A673 (cell line): ENCODE measurements at regions not wholly inside any gene's neighbourhood (a gene's known extent, or its start where the extent isn't known, plus 50 kb on each side); places are given as distances from the start of the nearest gene placed in this dataset.

Source experiments
- BruUV-seq: library from RNA; stranded (reverse); fragments of 400-500 nt; replicated peaks from 2 replicates; lab custom pipeline; 2021; lab: Mats Ljungman, UMichigan
- CTCF ChIA-PET: fragments of 300-600 bp; sonication (Branson Sonifier 250); formaldehyde crosslinking; loops from one replicate; lab custom pipeline; 2022; ENCODE audit warnings: antibody characterized with exemption; lab: Charles Lee
- POLR2A ChIA-PET: fragments of 300-600 bp; sonication (Branson Sonifier 250); formaldehyde crosslinking; loops from one replicate; lab custom pipeline; 2022; ENCODE audit warnings: antibody characterized with exemption; ENCODE audit not compliant: low non-redundant PET; lab: Charles Lee
- DNase-seq: peaks from one replicate; pipeline ENCODE4 v3.0.0-alpha.2; 2015; ENCODE audit warnings: low spot score
- H3K27ac ChIP-seq: fragments of 200-600 bp; sonication (generic); 2 replicates; pipeline ENCODE4 v1.5.1; 2016; ENCODE audit warnings: mixed run types, low read depth, mild to moderate bottlenecking, mixed read lengths, antibody characterized with exemption, low read length; ENCODE audit not compliant: poor library complexity, severe bottlenecking
- H3K27me3 ChIP-seq: fragments of 200-600 bp; sonication (generic); replicated peaks from 2 replicates; pipeline ENCODE4 v1.6.1; 2017; ENCODE audit warnings: mixed run types, low read depth, mild to moderate bottlenecking, mixed read lengths, antibody characterized with exemption, low read length; ENCODE audit not compliant: insufficient read depth, poor library complexity
- H3K36me3 ChIP-seq: fragments of 200-600 bp; sonication (generic); 2 replicates; pipeline ENCODE4 v1.6.1; 2016; ENCODE audit warnings: mixed run types, mild to moderate bottlenecking, mixed read lengths, antibody characterized with exemption, low read length; ENCODE audit not compliant: insufficient read depth, poor library complexity, severe bottlenecking
- H3K4me1 ChIP-seq: fragments of 200-600 bp; sonication (generic); 2 replicates; pipeline ENCODE4 v1.6.1; 2017; ENCODE audit warnings: mixed run types, mild to moderate bottlenecking, mixed read lengths, antibody characterized with exemption, low read length; ENCODE audit not compliant: insufficient read depth, poor library complexity, severe bottlenecking
- H3K4me3 ChIP-seq: fragments of 200-600 bp; sonication (generic); 2 replicates; pipeline ENCODE4 v1.5.1; 2016; ENCODE audit warnings: low read depth, mixed run types, mild to moderate bottlenecking, mixed read lengths, low read length; ENCODE audit not compliant: poor library complexity, severe bottlenecking
- H3K9me3 ChIP-seq: fragments of 200-600 bp; sonication (generic); 2 replicates; pipeline ENCODE4 v1.6.1; 2016; ENCODE audit warnings: mixed run types, low read depth, mild to moderate bottlenecking, mixed read lengths, antibody characterized with exemption, low read length; ENCODE audit not compliant: poor library complexity, severe bottlenecking
- CTCF ChIP-seq: fragments of 300-800, 200-600 bp; sonication (generic); conservative IDR thresholded peaks from 2 replicates; pipeline ENCODE4 v1.5.1; 2017; ENCODE audit warnings: low read depth, mild to moderate bottlenecking, antibody characterized with exemption, low read length, moderate library complexity, mixed read lengths
- EZH2 ChIP-seq: fragments of 200-600 bp; sonication (generic); IDR thresholded peaks from 2 replicates; pipeline ENCODE4 v1.6.1; 2017; ENCODE audit warnings: borderline replicate concordance, low read depth, mild to moderate bottlenecking, mixed read lengths, antibody characterized with exemption, low read length; ENCODE audit not compliant: poor library complexity, severe bottlenecking
- intact Hi-C: fragments of 100-400 bp; cut with micrococcal nuclease; formaldehyde crosslinking; loops from one replicate; pipeline ENCODE4 v1.10.0; 2022; ENCODE audit not compliant: unreplicated experiment

DNA sequence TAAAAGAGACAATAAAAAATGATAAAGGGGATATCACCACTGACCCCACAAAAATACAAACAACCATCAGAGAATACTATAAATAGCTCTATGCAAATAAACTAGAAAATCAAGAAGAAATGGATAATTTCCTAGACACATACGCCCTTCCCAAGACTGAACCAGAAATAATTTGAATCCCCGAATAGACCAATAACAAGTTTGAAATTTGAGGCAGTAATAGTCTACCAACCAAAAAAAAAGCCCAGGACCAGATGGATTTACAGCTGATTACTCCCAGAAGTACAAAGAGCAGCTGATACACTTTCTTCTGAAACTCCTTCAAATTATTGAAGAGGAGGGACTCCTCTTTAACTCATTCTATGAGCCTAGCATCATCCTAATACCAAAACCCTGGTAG lies 128.1 kb downstream of the DMRTA1 start:
- CTCF ChIA-PET, result no interaction called here
- POLR2A ChIA-PET, result no interaction called here
- no TSS peak for BruUV-seq
- no peak for DNase-seq
- Histone ChIP-seq H3K4me1 (no peaks in the 10 kb centered on the region), H3K27ac (no peak overlapping the region), H3K36me3 (no peaks in the 10 kb centered on the region), H3K27me3 (no peaks in the 10 kb centered on the region), H3K9me3 (no peaks in the 10 kb centered on the region), H3K4me3 (no peak overlapping the region)
- intact Hi-C loops, result no loop called here
- TF ChIP-seq EZH2 (no peak), CTCF (no peak)

DNA sequence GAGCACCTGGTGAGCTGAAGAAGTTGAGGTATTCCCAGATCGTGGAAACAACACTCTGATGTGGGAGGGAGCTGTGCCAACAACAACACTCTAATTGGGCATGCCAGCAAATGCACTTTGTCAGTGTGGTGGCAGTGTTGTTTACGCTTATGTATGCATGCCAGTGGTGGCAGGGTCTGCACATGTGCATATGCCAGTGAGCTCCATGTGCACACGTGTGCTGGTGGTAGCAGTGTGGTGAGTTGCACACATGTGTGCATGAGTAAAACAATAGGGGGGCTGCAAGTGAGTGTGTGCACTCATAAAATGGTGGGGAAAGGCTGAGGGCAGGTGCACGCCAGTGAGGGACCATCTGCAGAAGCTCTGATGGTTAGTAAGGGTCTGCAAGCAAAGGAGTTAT lies 134.2 kb downstream of the DMRTA1 start:
- BruUV-seq, result no TSS peak

DNA sequence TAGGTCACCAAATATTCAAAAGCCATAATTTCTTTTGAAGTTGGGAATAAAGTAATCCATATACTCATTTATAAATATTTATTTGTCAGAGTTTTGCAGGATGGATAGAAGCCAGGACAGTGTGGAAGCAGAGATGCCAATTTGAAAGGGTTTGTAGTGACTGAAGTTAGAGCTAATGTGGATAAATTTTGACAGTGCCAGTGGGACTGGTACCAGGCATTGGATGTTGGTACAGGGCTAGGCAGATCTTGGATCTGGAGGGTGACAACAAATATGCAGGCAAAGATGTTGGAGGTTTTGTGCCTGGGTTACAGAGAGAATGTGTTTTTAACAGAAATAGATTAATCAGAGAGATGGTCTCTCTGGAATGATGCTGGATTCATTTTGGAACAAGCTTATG lies 135.6 kb downstream of the DMRTA1 start:
- H3K4me1 ChIP-seq, result no peaks in the 10 kb centered on the region
- no peaks in the 10 kb centered on the region for H3K27me3 ChIP-seq
- CTCF ChIA-PET, result no interaction called here
- no TSS peak for BruUV-seq
- H3K27ac ChIP-seq, result no peak overlapping the region
- DNase-seq, result no peak
- POLR2A ChIA-PET, result no interaction called here
- H3K4me3 ChIP-seq, result no peak overlapping the region
- TF ChIP-seq CTCF (no peak), EZH2 (no peak)
- intact Hi-C loops, result no loop called here
- H3K36me3 ChIP-seq, result no peaks in the 10 kb centered on the region
- H3K9me3 ChIP-seq, result no peaks in the 10 kb centered on the region

More for the DNA sequence above, 134.2 kb downstream of the DMRTA1 start:
- no peak overlapping the region for H3K27ac ChIP-seq
- TF ChIP-seq EZH2 (no peak), CTCF (no peak)
- H3K4me1 ChIP-seq, result no peaks in the 10 kb centered on the region
- ChIA-PET CTCF (no interaction called here), POLR2A (no interaction called here)
- no peak for DNase-seq
- H3K4me3 ChIP-seq, result no peak overlapping the region
- no peaks in the 10 kb centered on the region for H3K9me3 ChIP-seq
- intact Hi-C loops, result no loop called here
- no peaks in the 10 kb centered on the region for H3K27me3 ChIP-seq
- no peaks in the 10 kb centered on the region for H3K36me3 ChIP-seq
